Osteocyte (in vitro differentiated cells): ENCODE measurements at regions not wholly inside any gene's neighbourhood (a gene's known extent, or its start where the extent isn't known, plus 50 kb on each side); places are given as distances from the start of the nearest gene placed in this dataset.

Source experiments
- DNase-seq: peaks from one replicate; pipeline ENCODE4 v3.0.0; 2021; ENCODE audit warnings: mixed read lengths; ENCODE audit not compliant: unreplicated experiment; ENCODE audit errors: extremely low spot score
- H3K27ac Mint-ChIP-seq: one replicate; pipeline ENCODE4 v1.8.0; 2021; ENCODE audit warnings: mild to moderate bottlenecking, mixed read lengths; ENCODE audit not compliant: unreplicated experiment
- H3K27me3 Mint-ChIP-seq: one replicate; pipeline ENCODE4 v1.8.0; 2021; ENCODE audit warnings: mixed read lengths; ENCODE audit not compliant: unreplicated experiment
- H3K36me3 Mint-ChIP-seq: one replicate; pipeline ENCODE4 v1.8.0; 2021; ENCODE audit warnings: mixed read lengths; ENCODE audit not compliant: unreplicated experiment
- H3K4me1 Mint-ChIP-seq: one replicate; pipeline ENCODE4 v1.8.0; 2021; ENCODE audit warnings: mixed read lengths; ENCODE audit not compliant: unreplicated experiment
- H3K4me3 Mint-ChIP-seq: one replicate; pipeline ENCODE4 v1.8.0; 2021; ENCODE audit warnings: mild to moderate bottlenecking, moderate library complexity, mixed read lengths; ENCODE audit not compliant: unreplicated experiment
- H3K9me3 Mint-ChIP-seq: one replicate; pipeline ENCODE4 v1.8.0; 2021; ENCODE audit warnings: mixed read lengths; ENCODE audit not compliant: unreplicated experiment
- CTCF ChIP-seq: fragments of 200-600 bp; sonication (generic); IDR thresholded peaks from 2 replicates; pipeline ENCODE4 v1.5.0; 2021; ENCODE audit warnings: antibody characterized with exemption, mild to moderate bottlenecking, moderate library complexity

GRCh38 chr21:35128536-35128935 is 79.4 kb upstream of the RUNX1 start:
- no peaks in the 10 kb centered on the region for H3K4me1 Mint-ChIP-seq

GRCh38 chr21:35127851-35128250 is 78.7 kb upstream of the RUNX1 start:
- H3K9me3 Mint-ChIP-seq, result peaks cover 21% of the 10 kb centered on the region
- no peaks in the 10 kb centered on the region for H3K27me3 Mint-ChIP-seq
- H3K4me3 Mint-ChIP-seq, result no peak overlapping the region
- no peaks in the 10 kb centered on the region for H3K4me1 Mint-ChIP-seq
- no peak for TF ChIP-seq CTCF
- no peak for DNase-seq
- H3K27ac Mint-ChIP-seq, result no peak overlapping the region
- H3K36me3 Mint-ChIP-seq, result no peaks in the 10 kb centered on the region

More at GRCh38 chr21:35128536-35128935, 79.4 kb upstream of the RUNX1 start:
- Mint-ChIP-seq H3K36me3 (no peaks in the 10 kb centered on the region), H3K27me3 (no peaks in the 10 kb centered on the region), H3K27ac (no peak overlapping the region), H3K9me3 (peaks cover 21% of the 10 kb centered on the region), H3K4me3 (no peak overlapping the region)
- no peak for DNase-seq
- no peak for TF ChIP-seq CTCF

GRCh38 chr21:35127026-35127425 is 77.9 kb upstream of the RUNX1 start:
- no peak overlapping the region for H3K27ac Mint-ChIP-seq
- H3K9me3 Mint-ChIP-seq, result peaks cover 21% of the 10 kb centered on the region
- no peak for TF ChIP-seq CTCF
- H3K27me3 Mint-ChIP-seq, result no peaks in the 10 kb centered on the region
- H3K36me3 Mint-ChIP-seq, result no peaks in the 10 kb centered on the region
- DNase-seq, result no peak
- H3K4me1 Mint-ChIP-seq, result no peaks in the 10 kb centered on the region
- no peak overlapping the region for H3K4me3 Mint-ChIP-seq

- Mint-ChIP-seq H3K27ac (no peak overlapping the region), H3K4me3 (no peak overlapping the region), H3K36me3 (no peaks in the 10 kb centered on the region), H3K9me3 (peaks cover 8% of the 10 kb centered on the region), H3K27me3 (no peaks in the 10 kb centered on the region), H3K4me1 (peaks cover 7% of the 10 kb centered on the region)
- DNase-seq, result no peak
- TF ChIP-seq CTCF, result no peak
Measured at GRCh38 chr21:35120631-35121180, 71.6 kb upstream of the RUNX1 start.

- H3K27me3 Mint-ChIP-seq, result no peaks in the 10 kb centered on the region
- DNase-seq, result no peak
- no peaks in the 10 kb centered on the region for H3K36me3 Mint-ChIP-seq
- no peaks in the 10 kb centered on the region for H3K9me3 Mint-ChIP-seq
- TF ChIP-seq CTCF, result no peak
- peaks cover 7% of the 10 kb centered on the region for H3K4me1 Mint-ChIP-seq
- H3K4me3 Mint-ChIP-seq, result no peak overlapping the region
- no peak overlapping the region for H3K27ac Mint-ChIP-seq
Measured at GRCh38 chr21:35119501-35120047, 70.5 kb upstream of the RUNX1 start.
